NCI-H524 treated with DMSO at 0.1 percent for 48 hours (cell line): ENCODE measurements at regions not wholly inside any gene's neighbourhood (a gene's known extent, or its start where the extent isn't known, plus 50 kb on each side); places are given as distances from the start of the nearest gene placed in this dataset.
"Not testable (repeated sequence)": the region's sequence is repeated elsewhere in the genome, so short reads cannot be mapped to it uniquely, and the experiment has no call there.

ENCODE experiments used
- DNase-seq: peaks from one replicate; lab custom pipeline; 2025; lab: John Stamatoyannopoulos, UW

DNA sequence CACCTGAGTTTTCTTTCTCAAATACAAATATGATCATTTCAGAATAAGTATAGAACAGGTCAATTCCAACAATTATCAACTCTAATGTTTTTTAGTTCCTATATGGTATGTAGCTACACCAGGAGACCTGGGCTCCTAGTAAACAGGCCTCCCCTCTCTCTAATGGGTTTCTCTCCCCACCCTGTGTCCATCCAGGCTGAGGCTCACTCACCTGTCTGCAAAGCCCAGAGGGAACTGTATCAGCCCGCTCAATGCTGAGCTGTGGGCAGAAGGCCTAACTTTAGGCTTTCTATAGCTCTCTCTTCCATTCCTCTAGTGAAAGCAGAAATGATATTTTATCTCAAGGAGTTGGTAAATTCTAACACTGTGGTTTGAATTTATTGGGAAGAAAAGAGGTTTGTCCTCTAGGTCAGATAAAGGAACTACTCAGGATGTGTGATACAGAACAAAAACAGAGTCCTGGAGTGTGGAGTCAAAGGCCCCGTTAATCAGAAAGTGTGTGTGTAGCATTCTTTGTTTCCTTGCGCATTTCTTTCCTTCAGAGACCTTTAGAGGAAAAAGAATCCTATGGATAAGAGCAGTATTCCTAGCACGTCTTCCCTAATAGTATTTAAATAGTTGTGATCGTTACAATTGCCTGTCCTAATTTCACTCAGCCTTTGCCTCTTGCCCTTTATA is 408.9 kb downstream of the PYDC2 start:
- DNase-seq = no peak

DNA sequence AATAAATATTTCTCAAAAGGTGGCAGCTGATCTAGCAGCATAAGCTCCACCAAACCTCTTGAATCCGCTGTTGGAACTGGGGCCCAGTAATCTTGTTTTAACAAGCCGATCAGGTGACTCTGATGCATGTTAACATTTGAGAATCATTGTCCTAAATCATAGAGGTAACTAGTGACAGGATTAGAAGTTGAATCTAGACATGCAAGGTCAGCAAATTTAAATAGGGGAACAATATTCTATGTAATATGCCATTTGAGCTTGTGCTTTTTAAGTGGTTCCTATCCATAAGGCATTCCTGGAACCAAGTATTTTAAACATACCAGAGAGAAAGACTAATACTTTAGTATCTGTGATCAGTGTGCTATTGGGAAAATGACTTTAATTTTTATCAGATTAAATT is 412.8 kb downstream of the PYDC2 start:
- DNase-seq = peak; percentile 53

DNA sequence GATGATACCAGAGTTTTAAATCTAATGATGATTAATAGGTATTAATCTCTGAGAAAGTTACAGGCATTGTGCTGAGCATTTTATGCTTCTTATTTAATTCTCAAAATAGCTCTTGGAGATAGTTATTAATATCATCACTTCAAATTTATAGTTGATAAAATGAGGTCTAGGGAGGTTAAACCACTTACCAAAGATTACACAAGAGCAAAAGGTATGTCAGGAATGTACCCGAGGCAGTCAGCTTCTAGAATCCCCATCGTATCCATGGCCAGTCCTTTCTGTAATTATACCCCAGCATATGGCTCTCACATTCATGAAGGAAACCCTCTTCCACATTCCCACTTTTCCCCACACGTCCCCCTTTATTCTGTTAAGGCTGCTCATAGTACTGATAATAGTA is 421.3 kb downstream of the PYDC2 start:
- DNase-seq = no peak

DNA sequence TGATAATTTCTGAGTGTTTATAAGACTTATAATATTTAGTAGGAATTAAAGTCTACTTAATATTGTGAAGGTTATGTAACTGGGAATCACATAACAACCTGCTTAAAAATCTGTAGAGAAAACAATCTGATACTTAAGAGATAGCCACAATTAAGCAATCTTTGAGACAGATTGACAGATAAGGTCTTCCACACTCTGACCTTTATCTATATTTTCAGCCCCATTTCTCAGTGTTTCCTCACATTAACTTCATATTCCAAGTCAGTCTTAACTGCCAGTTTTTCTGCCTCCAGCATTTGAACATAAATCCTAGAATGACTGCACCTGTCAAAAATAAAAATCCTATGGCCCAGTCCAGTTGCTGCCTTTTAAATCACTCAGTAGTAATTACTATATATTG is 423.2 kb downstream of the PYDC2 start:
- no peak for DNase-seq

DNA sequence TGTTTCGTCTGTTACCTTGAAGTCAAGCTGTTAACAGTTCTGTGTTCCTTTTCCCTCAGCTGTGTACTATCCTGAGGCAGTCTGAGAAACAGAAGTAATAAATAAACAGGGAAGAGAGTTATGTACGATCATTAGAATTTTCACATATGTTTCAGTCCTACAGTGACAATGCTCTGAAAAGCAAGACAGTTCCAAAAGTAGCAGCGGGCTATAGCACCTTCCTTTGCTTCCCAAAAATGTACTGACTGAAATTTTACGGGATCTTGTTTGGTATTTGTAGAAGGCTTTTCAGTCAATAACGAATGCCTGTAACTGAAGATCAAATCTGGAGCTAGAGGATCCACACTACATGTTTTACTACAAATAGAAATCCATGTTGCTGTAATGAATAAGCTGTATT is 428.1 kb downstream of the PYDC2 start:
- no peak for DNase-seq

DNA sequence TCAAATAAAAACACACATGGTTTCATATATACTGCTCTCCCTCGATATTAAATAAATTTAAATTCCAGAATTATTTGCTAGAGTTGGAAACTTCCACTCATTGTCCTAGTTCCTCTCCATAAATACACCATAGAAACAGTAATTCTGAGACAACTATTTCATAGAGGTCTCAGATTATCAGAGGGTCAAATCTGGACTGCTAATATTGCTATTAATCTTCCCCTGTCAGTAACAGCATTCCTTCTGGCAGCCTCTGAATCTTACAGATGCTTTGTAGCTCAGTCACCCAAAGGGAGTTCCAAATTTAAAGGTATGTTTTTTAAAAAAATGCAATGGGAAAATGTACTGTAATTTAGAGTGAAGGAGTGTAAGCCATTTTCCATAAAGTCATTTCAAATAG is 428.8 kb downstream of the PYDC2 start:
- no peak for DNase-seq

DNA sequence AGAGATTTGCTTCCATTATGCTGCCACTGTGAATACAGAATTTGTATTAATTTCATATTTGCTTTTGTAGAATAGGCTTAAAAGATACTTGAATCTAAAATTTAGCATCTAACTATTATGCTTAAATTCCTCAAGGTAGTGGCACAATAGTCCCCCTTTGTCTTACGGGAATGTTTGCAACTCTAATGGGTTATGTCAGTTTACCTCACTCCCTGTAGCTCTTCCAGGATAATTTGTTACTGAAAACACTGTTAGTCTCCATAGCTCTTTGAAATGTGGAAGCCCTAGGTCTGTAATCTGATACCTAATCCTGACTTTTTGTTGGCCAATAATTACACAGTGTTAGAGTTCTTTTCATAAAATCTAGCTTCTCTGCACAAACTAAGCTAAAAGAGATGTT is 433.4 kb downstream of the PYDC2 start:
- no peak for DNase-seq

DNA sequence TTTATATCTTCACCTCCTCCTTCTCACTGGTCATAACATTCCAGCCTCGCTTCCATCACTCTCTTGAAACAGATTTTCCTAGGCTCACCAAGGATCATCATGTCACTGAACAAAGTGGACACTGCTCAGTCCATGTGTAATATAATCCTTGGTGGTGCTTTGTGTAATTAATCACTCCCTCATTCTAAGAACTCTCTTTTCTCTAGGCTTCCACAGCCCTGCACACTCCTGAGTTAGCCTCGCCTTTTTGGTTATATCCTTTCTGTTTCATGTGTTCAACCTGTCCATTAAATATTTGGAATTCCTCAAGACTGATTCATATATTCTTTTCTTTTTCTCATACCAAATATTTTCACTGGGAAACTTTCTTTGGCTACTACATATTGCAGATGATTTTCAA is 440.8 kb downstream of the PYDC2 start:
- no peak for DNase-seq

DNA sequence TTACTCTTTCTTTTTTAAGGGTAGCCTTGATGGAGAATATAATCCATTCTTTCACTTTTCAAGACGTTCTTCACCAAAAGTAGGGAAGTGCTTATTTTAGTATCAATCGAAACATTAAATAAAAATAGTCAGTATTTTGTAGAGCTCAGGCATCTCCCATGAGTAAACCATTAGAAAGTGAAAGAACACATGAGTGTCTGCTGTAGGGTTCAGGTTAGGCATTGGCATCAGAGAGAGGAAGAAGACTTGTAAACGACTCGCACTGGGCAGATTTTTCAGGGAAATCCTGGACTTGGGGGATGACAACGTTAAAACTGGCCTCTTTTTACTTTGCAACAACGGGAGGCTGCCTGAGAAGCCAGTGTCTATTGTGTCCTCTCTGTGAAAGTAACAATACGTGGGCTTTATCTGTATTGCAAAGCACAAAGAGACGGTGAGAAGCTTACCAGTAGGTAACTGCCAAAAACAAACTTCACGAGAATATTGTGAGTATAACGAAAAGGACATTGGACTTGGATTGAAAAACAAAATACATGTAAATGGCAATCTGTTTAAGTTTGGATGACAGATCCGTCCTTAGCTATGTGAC is 451.7 kb downstream of the PYDC2 start:
- no peak for DNase-seq

DNA sequence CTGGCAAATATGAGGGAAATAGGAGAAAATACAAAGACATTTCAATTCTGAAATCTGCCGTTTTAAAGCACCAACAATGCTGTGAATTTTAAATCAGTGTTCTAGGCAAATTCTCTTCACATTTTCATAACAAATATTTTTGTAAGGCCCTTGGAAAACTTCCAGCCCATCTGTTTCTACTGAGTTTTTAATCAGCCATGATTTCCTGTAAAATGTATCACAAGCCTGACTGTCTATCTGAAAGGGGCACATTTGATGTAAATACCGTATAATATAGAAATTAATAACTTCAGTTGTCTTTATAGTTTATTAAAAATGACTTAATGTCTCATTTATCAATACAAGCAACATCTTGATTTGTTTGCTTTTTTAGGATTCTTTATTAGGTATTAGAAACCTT is 454.7 kb downstream of the PYDC2 start:
- DNase-seq = no peak

DNA sequence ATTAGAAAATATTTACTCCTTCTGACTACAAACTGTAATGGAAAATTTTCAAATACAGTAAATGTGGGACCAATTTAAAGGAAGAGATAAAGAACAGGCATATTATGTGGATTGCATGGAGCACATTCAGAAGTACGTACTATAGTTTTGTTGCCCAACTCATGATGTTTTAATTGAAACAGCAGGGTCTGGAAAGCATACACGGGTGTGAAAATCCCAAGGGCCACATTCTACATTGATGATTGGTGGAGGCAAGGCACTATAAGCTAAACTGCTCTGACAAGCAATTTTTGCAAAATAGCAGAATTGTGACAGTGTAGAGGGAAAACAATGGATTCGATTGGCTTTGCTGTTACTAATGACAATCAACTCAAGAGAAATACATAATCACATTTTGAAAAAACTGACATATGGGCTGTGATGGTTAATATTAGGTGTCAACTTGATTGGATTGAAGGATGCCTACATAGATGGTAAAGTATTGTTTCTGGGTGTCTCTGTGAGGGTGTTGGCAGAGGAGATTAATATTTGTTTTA is 458.6 kb downstream of the PYDC2 start:
- no peak for DNase-seq

DNA sequence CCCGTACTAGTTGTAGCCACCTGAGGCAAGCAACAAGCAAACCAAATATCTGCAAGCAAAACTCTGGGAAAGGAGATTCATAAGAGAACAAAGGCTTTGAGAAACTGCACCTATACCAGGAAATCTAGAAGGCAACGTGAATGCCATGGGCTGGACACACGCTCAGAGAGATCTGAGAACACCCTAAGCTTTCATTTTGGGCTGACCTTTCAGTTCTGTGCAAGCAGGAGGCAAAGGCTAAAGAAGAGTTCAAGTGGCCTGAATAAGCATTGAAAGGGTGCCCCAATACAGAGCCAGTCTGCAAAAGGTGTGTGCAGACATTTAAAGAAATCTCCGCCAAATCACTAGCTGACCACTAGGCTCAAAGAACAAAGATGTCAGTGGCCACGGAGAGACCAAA is 461.6 kb downstream of the PYDC2 start:
- DNase-seq = no peak

DNA sequence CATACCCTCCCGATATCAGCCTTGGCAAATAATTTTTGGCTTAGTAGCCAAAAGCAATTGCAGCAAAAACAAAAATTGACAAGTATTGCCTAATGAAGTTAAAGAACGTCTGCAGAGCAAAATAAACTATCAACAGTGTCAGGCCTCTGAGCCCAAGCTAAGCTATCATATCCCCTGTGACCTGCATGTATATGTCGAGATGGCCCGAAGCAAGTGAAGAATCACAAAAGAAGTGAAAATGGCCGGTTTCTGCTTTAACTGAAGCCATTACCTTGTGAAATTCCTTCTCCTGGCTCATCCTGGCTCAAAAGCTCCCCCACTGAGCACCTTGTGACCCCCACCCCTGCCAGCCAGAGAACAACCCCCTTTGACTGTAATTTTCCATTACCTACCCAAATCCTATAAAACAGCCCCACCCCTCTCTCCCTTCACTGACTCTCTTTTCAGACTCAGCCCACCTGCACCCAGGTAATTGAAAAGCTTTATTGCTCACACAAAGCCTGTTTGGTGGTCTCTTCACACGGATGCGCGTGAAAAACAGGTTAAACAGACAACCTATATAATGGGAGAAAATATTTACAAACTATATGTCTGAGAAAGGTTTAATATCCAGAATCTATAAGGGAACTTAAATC is 466.3 kb downstream of the PYDC2 start:
- not testable (repeated sequence) for DNase-seq

DNA sequence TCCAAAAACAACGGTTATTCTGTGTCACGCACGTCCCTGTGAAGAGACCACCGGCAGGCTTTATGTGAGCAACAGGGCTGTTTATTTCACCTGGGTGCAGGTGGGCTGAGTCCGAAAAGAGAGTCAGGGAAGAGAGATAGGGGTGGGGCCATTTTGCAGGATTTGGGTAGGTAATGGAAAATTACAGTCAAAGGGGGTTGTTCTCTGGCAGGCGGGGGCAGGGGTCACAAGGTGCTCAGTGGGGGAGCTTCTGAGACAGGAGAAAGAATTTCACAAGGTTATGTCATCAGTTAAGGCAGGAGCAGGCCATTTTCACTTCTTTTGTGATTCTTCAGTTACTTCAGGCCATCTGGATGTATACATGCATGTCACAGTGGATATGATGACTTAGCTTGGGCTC is 467.0 kb downstream of the PYDC2 start:
- not testable (repeated sequence) for DNase-seq

DNA sequence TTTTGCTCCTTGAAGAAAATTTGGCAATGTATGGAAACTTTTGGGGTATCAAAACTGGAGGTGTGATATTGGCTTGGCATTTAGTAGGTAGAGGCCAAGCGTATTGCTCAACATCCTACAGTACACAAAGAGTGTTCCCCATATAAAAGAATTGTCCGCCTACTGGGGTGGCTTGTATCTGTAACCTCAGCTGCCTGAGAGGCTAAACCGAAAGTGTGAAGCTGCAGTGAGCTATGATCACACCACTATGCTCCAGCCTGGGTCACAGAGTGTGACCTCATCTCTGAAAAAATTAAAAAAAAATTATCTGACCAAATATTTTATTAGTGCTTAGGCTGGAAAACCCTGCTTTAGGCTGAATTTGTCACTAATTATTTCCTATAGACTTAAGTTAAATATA is 483.9 kb downstream of the PYDC2 start:
- no peak for DNase-seq

DNA sequence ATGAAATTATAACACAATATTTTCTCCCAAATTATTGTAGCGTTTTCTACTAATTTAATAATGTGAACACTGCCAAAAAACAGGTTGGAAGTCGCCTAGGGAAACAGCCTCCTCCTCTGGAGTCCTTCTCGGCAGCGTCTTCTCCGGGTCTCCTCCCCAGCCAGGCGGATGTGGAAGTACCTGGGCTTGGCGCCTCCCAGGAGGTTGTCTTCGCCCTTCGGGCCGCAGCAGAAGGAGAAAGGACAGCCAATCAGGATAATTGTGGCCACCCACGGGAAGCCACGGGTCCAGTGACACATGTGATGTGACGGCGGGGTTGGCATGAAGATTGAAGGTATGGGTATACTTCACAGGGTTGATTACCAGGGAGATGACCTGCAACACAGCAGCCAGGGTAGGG is 491.2 kb downstream of the PYDC2 start:
- DNase-seq = no peak

DNA sequence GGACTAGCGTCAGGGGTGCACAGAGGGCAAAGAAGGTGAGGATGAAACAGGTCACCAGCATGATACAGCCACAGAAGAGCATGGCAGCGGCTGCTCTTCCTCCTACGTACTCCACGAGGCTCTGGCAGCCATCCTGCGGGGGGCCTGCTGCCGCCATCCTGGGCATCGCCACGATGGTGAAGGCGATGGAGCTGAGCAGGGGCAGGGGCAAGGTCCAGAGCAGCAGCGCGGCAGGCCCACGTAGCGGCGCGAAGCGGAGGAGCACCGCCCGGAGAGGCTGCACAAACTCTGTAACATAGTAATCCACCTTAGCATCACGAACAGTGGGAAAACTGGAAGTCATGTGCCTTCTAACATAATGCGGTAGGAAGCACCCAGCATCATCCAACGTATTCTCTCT is 491.6 kb downstream of the PYDC2 start:
- DNase-seq = no peak

DNA sequence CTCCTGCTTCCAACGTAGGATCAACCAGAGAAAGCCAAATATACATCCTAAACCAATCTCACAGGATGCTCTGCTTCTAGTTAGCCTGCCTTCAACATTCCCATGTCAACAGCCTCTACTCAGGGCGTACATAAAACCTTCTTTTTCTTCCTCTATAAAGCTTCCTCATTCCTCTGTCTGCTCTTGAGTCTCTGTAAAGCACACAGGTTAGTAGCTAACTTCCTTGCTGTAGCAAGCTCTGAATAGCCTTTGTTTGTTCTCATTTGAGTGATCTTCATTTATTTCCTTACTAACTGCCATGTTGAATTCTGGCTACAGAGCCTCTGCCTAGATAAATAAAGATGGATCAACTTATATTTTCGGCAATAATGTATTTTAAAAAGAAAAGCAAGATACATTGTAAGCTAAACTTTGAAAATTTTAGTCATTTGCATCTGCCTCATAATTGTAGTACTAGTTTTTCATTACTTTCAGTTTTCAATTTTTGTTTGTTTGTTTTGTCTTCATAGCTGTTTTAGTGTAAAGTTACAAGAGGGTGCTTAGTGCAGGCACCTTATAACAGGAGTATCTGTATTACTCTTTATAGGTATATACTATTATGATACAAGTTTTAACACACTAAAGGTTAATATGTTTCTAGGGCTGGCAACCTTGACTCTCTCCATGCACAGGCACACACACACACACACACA is 498.2 kb downstream of the PYDC2 start:
- DNase-seq = no peak

DNA sequence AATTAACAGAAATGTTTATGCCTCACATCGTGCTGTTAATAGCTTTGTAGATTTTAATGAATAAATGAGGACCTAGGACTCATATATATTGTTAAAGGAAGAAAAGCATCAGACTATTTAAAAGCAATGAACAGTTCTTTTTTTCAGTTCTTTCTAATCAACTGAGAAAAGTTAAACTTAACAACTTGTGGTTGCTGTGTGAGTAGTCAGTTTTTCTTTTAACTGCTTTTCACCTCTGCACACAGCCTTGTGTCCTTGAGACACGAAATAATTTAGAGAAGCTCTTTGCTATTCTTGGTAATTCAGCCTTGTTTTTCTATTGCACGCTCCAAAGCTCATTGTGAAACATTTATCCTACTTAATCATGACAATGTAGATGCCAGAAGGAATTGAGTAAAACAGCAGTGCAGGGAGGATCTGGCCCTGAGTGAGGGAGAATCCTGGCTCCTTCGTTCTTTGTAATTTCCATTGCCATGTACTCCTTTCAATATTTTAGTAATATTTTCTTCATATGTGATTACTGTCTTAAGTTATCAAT is 499.0 kb downstream of the PYDC2 start:
- no peak for DNase-seq

DNA sequence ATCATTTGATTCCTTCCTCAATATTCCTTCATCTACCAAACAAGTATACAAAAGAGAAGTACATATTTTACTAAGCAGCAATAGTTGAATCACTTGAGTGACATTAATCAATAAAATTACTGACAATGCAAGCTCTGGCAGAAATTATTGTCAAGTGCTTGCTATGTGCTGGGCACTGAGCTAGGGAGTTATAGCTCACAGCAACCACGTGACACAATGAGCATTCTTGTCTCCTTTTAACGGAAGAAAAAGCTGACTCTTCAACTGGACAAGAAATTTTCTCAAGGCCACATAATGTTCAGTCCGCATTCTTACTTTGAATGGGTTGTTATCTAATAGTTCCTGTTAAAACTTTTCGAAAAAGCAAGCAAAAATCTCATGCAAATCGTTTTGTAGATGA is 500.1 kb downstream of the PYDC2 start:
- DNase-seq = no peak

DNA sequence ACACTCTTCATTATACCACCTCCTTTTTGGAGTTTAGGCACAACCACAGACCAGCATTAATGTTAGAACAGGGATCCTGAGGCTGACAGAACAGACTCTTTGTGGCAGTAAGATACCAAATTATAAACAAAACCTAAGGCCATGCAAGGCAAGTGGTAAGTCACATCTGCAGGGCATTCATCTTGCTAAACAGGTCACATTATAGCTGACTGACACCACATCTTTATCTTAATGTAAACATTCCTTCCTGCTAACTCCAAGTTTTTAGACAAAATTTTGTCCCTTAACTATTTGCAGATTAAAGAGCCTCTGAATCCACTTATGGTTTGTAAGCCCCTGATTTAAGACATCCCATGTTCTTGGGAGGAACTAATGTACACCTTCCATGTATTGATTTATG is 500.6 kb downstream of the PYDC2 start:
- no peak for DNase-seq

DNA sequence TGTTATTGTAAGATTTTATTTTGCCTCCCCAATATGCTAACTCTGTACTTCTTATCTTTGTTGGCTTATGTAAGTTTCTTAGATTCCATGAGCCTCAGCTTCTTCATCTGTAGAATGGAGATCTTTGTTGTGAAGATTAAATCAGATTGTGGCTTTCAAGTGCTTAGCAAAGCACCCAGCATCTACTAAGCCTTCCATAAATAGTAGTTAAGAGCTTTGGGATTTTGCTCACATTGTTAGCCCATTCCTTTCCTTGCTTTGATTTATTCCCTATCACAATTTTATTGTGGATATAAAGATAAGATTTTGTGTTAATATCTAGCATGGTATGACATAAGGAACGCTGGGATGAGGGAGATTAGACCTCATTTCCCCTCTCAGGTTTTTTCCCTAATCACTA is 501.4 kb downstream of the PYDC2 start:
- no peak for DNase-seq

DNA sequence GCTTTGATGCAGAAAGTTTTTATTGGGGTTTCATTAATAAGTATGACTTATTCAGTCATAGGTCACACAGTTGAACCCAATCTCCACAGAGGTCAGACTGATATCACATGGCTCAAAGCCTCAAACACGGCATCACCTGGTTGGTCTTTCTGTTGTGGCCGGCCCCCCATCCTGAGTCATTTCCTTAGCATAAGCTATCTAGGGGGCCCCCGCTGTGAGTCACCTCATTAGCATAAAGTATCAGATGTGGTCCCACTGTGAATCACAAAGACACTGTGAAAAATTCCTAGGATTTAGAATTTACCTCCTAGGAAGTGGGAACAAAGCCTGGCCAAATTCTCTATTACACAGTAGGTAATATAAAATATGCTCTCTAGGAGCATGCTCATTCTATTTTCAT is 502.2 kb downstream of the PYDC2 start:
- DNase-seq = no peak
